ENCODE measurements at regions not wholly inside any gene's neighbourhood (a gene's known extent, or its start where the extent isn't known, plus 50 kb on each side); places are given as distances from the start of the nearest gene placed in this dataset.

GRCh38 chr9:18324928-18325745, 148.8 kb upstream of the ADAMTSL1 start:
- TF ChIP-seq, protein P1, sequence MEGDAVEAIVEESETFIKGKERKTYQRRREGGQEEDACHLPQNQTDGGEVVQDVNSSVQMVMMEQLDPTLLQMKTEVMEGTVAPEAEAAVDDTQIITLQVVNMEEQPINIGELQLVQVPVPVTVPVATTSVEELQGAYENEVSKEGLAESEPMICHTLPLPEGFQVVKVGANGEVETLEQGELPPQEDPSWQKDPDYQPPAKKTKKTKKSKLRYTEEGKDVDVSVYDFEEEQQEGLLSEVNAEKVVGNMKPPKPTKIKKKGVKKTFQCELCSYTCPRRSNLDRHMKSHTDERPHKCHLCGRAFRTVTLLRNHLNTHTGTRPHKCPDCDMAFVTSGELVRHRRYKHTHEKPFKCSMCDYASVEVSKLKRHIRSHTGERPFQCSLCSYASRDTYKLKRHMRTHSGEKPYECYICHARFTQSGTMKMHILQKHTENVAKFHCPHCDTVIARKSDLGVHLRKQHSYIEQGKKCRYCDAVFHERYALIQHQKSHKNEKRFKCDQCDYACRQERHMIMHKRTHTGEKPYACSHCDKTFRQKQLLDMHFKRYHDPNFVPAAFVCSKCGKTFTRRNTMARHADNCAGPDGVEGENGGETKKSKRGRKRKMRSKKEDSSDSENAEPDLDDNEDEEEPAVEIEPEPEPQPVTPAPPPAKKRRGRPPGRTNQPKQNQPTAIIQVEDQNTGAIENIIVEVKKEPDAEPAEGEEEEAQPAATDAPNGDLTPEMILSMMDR (IDR thresholded peaks at IDR 0.05), result no peak
- no peak for TF ChIP-seq POLR2A (IDR thresholded peaks at IDR 0.05)

Measured in tibial nerve (tissue), 3 donors.